Thyroid gland (tissue), 4 donors: ENCODE measurements at regions not wholly inside any gene's neighbourhood (a gene's known extent, or its start where the extent isn't known, plus 50 kb on each side); places are given as distances from the start of the nearest gene placed in this dataset.

Experiments used
- DNase-seq, 2 donors: peaks; one replicate each; pipeline ENCODE4 v3.0.0-alpha.2; 2019
- H3K27ac ChIP-seq, 3 donors: fragments of 200-600 bp; sonication (generic); 1 replicate in 2 of 3; 2 replicates in 1 of 3; pipeline ENCODE4 v1.5.1; 2016 to 2019; ENCODE audit warnings: mild to moderate bottlenecking in 1 of 3, moderate library complexity in 1 of 3
- H3K27me3 ChIP-seq: fragments of 200-600 bp; sonication (generic); one replicate; pipeline ENCODE4 v1.5.1; 2019
- H3K36me3 ChIP-seq, 2 donors: fragments of 200-600 bp; sonication (generic); one replicate each; pipeline ENCODE4 v1.5.1; 2016 to 2019
- H3K4me1 ChIP-seq, 2 donors: fragments of 200-600 bp; sonication (generic); one replicate each; pipeline ENCODE4 v1.5.1; 2017 to 2019
- H3K4me3 ChIP-seq, 3 donors: fragments of 200-600 bp; sonication (generic); replicated peaks in 1 of 3; 1 replicate in 2 of 3; 2 replicates in 1 of 3; pipeline ENCODE4 v1.5.1; 2016; ENCODE audit warnings: mild to moderate bottlenecking in 1 of 3
- H3K9me3 ChIP-seq: fragments of 200-600 bp; sonication (generic); one replicate; pipeline ENCODE4 v1.5.1; 2017
- CTCF ChIP-seq, 6 experiments: fragments of 200-600 bp in 3 of 6; fragments of 450-650 bp in 3 of 6; sonication (generic) in 3 of 6; IDR thresholded peaks; one replicate each; pipeline ENCODE4 v1.5.1; 2016 to 2019; ENCODE audit warnings: antibody characterized with exemption in 6 of 6, mild to moderate bottlenecking in 2 of 6, inconsistent platforms in 1 of 6, moderate library complexity in 1 of 6
- POLR2A ChIP-seq, 2 donors: fragments of 450-650 bp; IDR thresholded peaks; one replicate each; pipeline ENCODE4 v1.6.1; 2017; ENCODE audit warnings: antibody characterized with exemption in 2 of 2, mild to moderate bottlenecking in 2 of 2, moderate library complexity in 1 of 2
- WGBS, 2 donors: methylation state at CpG; one replicate each; pipeline ENCODE4 v1.1.5; 2017; 5-methylcytosine and 5-hydroxymethylcytosine counted together
- intact Hi-C: fragments of 100-400 bp; cut with DNase I; formaldehyde crosslinking; loops from one replicate; pipeline ENCODE4 v1.15.1; 2023

- Histone ChIP-seq H3K27ac (no peak overlapping the region), H3K9me3 (no peaks in the 10 kb centered on the region), H3K36me3 (no peaks in the 10 kb centered on the region), H3K27me3 (no peaks in the 10 kb centered on the region), H3K4me1 (no peaks in the 10 kb centered on the region), H3K4me3 (no peak overlapping the region)
- DNase-seq: no peak
- TF ChIP-seq POLR2A (IDR thresholded peaks at IDR 0.05) (no peak), CTCF (IDR thresholded peaks at IDR 0.05) (no peak)
- 83 to 86% methylated on average over 6 of the region's 6 CpGs for WGBS, 2 donors
- intact Hi-C loops: no loop called here
Observed at GRCh38 chr6:85261271-85261670, 188.6 kb upstream of the NT5E start.

- H3K4me1 ChIP-seq: no peaks in the 10 kb centered on the region
- H3K36me3 ChIP-seq: no peaks in the 10 kb centered on the region
- intact Hi-C loops: no loop called here
- TF ChIP-seq CTCF (IDR thresholded peaks at IDR 0.05) (no peak), POLR2A (IDR thresholded peaks at IDR 0.05) (no peak)
- no peaks in the 10 kb centered on the region for H3K9me3 ChIP-seq
- no peak overlapping the region for H3K27ac ChIP-seq
- H3K27me3 ChIP-seq: no peaks in the 10 kb centered on the region
- H3K4me3 ChIP-seq: no peak overlapping the region
- no peak for DNase-seq
Observed at GRCh38 chr6:85255661-85256060, 194.2 kb upstream of the NT5E start.

- Histone ChIP-seq H3K27me3 (no peaks in the 10 kb centered on the region), H3K9me3 (no peaks in the 10 kb centered on the region), H3K4me1 (no peaks in the 10 kb centered on the region), H3K4me3 (no peak overlapping the region), H3K36me3 (no peaks in the 10 kb centered on the region), H3K27ac (no peak overlapping the region)
- 81 to 85% methylated on average over 2 of the region's 2 CpGs for WGBS, 2 donors
- DNase-seq: no peak
- TF ChIP-seq POLR2A (IDR thresholded peaks at IDR 0.05) (no peak), CTCF (IDR thresholded peaks at IDR 0.05) (no peak)
- intact Hi-C loops: no loop called here
Observed at GRCh38 chr6:85252552-85252951, 197.3 kb upstream of the NT5E start.

- TF ChIP-seq CTCF (IDR thresholded peaks at IDR 0.05): no peak
- TF ChIP-seq POLR2A (IDR thresholded peaks at IDR 0.05): no peak
- H3K27ac ChIP-seq: no peak overlapping the region
- H3K36me3 ChIP-seq: no peaks in the 10 kb centered on the region
- H3K9me3 ChIP-seq: no peaks in the 10 kb centered on the region
- no peak for DNase-seq
- 64 to 75% methylated on average over 2 of the region's 2 CpGs for WGBS, 2 donors
- no peak overlapping the region for H3K4me3 ChIP-seq
- intact Hi-C loops: no loop called here
- no peaks in the 10 kb centered on the region for H3K4me1 ChIP-seq
- H3K27me3 ChIP-seq: no peaks in the 10 kb centered on the region
Observed at GRCh38 chr6:85252085-85252484, 197.8 kb upstream of the NT5E start.

- 50 to 68% methylated on average over 1 of the region's 1 CpG for WGBS, 2 donors
- Histone ChIP-seq H3K9me3 (no peaks in the 10 kb centered on the region), H3K27ac (no peak overlapping the region), H3K36me3 (no peaks in the 10 kb centered on the region), H3K4me3 (no peak overlapping the region), H3K27me3 (no peaks in the 10 kb centered on the region), H3K4me1 (no peaks in the 10 kb centered on the region)
- DNase-seq: no peak
- TF ChIP-seq CTCF (IDR thresholded peaks at IDR 0.05): no peak
- no peak for TF ChIP-seq POLR2A (IDR thresholded peaks at IDR 0.05)
- intact Hi-C loops: no loop called here
Observed at GRCh38 chr6:85251300-85251699, 198.6 kb upstream of the NT5E start.
